BLaER1 (cell line): ENCODE measurements at regions not wholly inside any gene's neighbourhood (a gene's known extent, or its start where the extent isn't known, plus 50 kb on each side); places are given as distances from the start of the nearest gene placed in this dataset.
"Not testable (repeated sequence)": the region's sequence is repeated elsewhere in the genome, so short reads cannot be mapped to it uniquely, and the experiment has no call there.

Source experiments
- H3K27ac ChIP-seq: shearing (Covaris generic); formaldehyde crosslinking; 2 replicates; pipeline ENCODE4 v1.8.1; 2022
- H3K27me3 ChIP-seq: shearing (Covaris generic); formaldehyde crosslinking; 2 replicates; pipeline ENCODE4 v1.8.1; 2022
- H3K36me3 ChIP-seq: shearing (Covaris generic); formaldehyde crosslinking; 2 replicates; pipeline ENCODE4 v1.8.1; 2022
- H3K4me1 ChIP-seq: shearing (Covaris generic); formaldehyde crosslinking; 2 replicates; pipeline ENCODE4 v1.8.1; 2022
- H3K4me2 ChIP-seq: shearing (Covaris generic); formaldehyde crosslinking; 2 replicates; pipeline ENCODE4 v1.8.1; 2022
- H3K4me3 ChIP-seq: shearing (Covaris generic); formaldehyde crosslinking; 2 replicates; pipeline ENCODE4 v1.8.1; 2022
- H3K9ac ChIP-seq: shearing (Covaris generic); formaldehyde crosslinking; 2 replicates; pipeline ENCODE4 v1.8.1; 2022
- H3K9me3 ChIP-seq: shearing (Covaris generic); formaldehyde crosslinking; 2 replicates; pipeline ENCODE4 v1.8.1; 2022
- H4K20me1 ChIP-seq: shearing (Covaris generic); formaldehyde crosslinking; 2 replicates; pipeline ENCODE4 v1.8.1; 2022
- Cebpa-rat ChIP-seq: shearing (Covaris generic); IDR thresholded peaks from 2 replicates; pipeline ENCODE4 v1.8.1; 2022

- Histone ChIP-seq H3K27ac (no peak overlapping the region), H3K36me3 (no peaks in the 10 kb centered on the region), H3K9me3 (no peaks in the 10 kb centered on the region), H3K4me1 (no peaks in the 10 kb centered on the region), H4K20me1 (no peaks in the 10 kb centered on the region), H3K4me3 (no peak overlapping the region), H3K4me2 (no peak overlapping the region), H3K9ac (no peak overlapping the region), H3K27me3 (no peaks in the 10 kb centered on the region)
- TF ChIP-seq Cebpa-rat = no peak
Observed at GRCh38 chr5:88051148-88051547, 217.5 kb downstream of the TMEM161B start.

- Histone ChIP-seq H3K4me3 (no peak overlapping the region), H3K27ac (no peak overlapping the region), H3K36me3 (no peaks in the 10 kb centered on the region), H4K20me1 (no peaks in the 10 kb centered on the region), H3K9ac (no peak overlapping the region), H3K27me3 (no peaks in the 10 kb centered on the region), H3K4me2 (no peak overlapping the region), H3K9me3 (no peaks in the 10 kb centered on the region), H3K4me1 (no peaks in the 10 kb centered on the region)
- no peak for TF ChIP-seq Cebpa-rat
Observed at GRCh38 chr5:88049737-88050136, 218.9 kb downstream of the TMEM161B start.

- no peak overlapping the region for H3K27ac ChIP-seq
- no peaks in the 10 kb centered on the region for H3K9me3 ChIP-seq
- H3K4me3 ChIP-seq = no peak overlapping the region
- H3K27me3 ChIP-seq = no peaks in the 10 kb centered on the region
- H3K36me3 ChIP-seq = no peaks in the 10 kb centered on the region
- H3K4me1 ChIP-seq = no peaks in the 10 kb centered on the region
- H4K20me1 ChIP-seq = no peaks in the 10 kb centered on the region
- no peak for TF ChIP-seq Cebpa-rat
- H3K9ac ChIP-seq = no peak overlapping the region
- H3K4me2 ChIP-seq = no peak overlapping the region
Observed at GRCh38 chr5:88049156-88049555, 219.5 kb downstream of the TMEM161B start.

- no peaks in the 10 kb centered on the region for H4K20me1 ChIP-seq
- no peak overlapping the region for H3K9ac ChIP-seq
- no peak overlapping the region for H3K4me3 ChIP-seq
- H3K9me3 ChIP-seq = no peaks in the 10 kb centered on the region
- H3K4me2 ChIP-seq = no peak overlapping the region
- H3K27me3 ChIP-seq = no peaks in the 10 kb centered on the region
- TF ChIP-seq Cebpa-rat = no peak
- no peak overlapping the region for H3K27ac ChIP-seq
- H3K4me1 ChIP-seq = no peaks in the 10 kb centered on the region
- H3K36me3 ChIP-seq = no peaks in the 10 kb centered on the region
Observed at GRCh38 chr5:88045931-88046461, 222.6 kb downstream of the TMEM161B start.

- TF ChIP-seq Cebpa-rat = no peak
- no peaks in the 10 kb centered on the region for H3K4me1 ChIP-seq
- H3K27ac ChIP-seq = no peak overlapping the region
- no peak overlapping the region for H3K4me2 ChIP-seq
- H3K4me3 ChIP-seq = no peak overlapping the region
- H3K27me3 ChIP-seq = no peaks in the 10 kb centered on the region
- no peaks in the 10 kb centered on the region for H3K9me3 ChIP-seq
- no peaks in the 10 kb centered on the region for H3K36me3 ChIP-seq
- H4K20me1 ChIP-seq = no peaks in the 10 kb centered on the region
- no peak overlapping the region for H3K9ac ChIP-seq
Observed at GRCh38 chr5:88045165-88045564, 223.5 kb downstream of the TMEM161B start.

GRCh38 chr5:88034520-88034919, 234.1 kb downstream of the TMEM161B start:
- Histone ChIP-seq H3K4me2 (no peak overlapping the region), H3K4me1 (no peaks in the 10 kb centered on the region), H3K36me3 (no peaks in the 10 kb centered on the region), H3K9ac (no peak overlapping the region), H3K27ac (no peak overlapping the region), H4K20me1 (no peaks in the 10 kb centered on the region), H3K9me3 (no peaks in the 10 kb centered on the region), H3K4me3 (no peak overlapping the region), H3K27me3 (no peaks in the 10 kb centered on the region)
- TF ChIP-seq Cebpa-rat = no peak

GRCh38 chr5:88033191-88033590, 235.5 kb downstream of the TMEM161B start:
- no peak for TF ChIP-seq Cebpa-rat
- H3K4me3 ChIP-seq = no peak overlapping the region
- H3K27me3 ChIP-seq = no peaks in the 10 kb centered on the region
- H3K36me3 ChIP-seq = no peaks in the 10 kb centered on the region
- no peak overlapping the region for H3K9ac ChIP-seq
- H3K9me3 ChIP-seq = no peaks in the 10 kb centered on the region
- H3K4me2 ChIP-seq = no peak overlapping the region
- no peaks in the 10 kb centered on the region for H4K20me1 ChIP-seq
- H3K4me1 ChIP-seq = no peaks in the 10 kb centered on the region
- no peak overlapping the region for H3K27ac ChIP-seq

GRCh38 chr5:88029011-88029410, 239.6 kb downstream of the TMEM161B start:
- H4K20me1 ChIP-seq = no peaks in the 10 kb centered on the region
- no peaks in the 10 kb centered on the region for H3K9me3 ChIP-seq
- no peak overlapping the region for H3K4me2 ChIP-seq
- no peaks in the 10 kb centered on the region for H3K27me3 ChIP-seq
- no peak overlapping the region for H3K4me3 ChIP-seq
- H3K36me3 ChIP-seq = no peaks in the 10 kb centered on the region
- H3K4me1 ChIP-seq = no peaks in the 10 kb centered on the region
- no peak for TF ChIP-seq Cebpa-rat
- no peak overlapping the region for H3K27ac ChIP-seq
- no peak overlapping the region for H3K9ac ChIP-seq

- no peak overlapping the region for H3K27ac ChIP-seq
- no peaks in the 10 kb centered on the region for H3K9me3 ChIP-seq
- no peak overlapping the region for H3K4me2 ChIP-seq
- no peak overlapping the region for H3K4me3 ChIP-seq
- no peaks in the 10 kb centered on the region for H4K20me1 ChIP-seq
- H3K27me3 ChIP-seq = no peaks in the 10 kb centered on the region
- no peaks in the 10 kb centered on the region for H3K4me1 ChIP-seq
- no peaks in the 10 kb centered on the region for H3K36me3 ChIP-seq
- TF ChIP-seq Cebpa-rat = no peak
- H3K9ac ChIP-seq = no peak overlapping the region
Observed at GRCh38 chr5:88021141-88021540, 247.5 kb downstream of the TMEM161B start.

- not testable (repeated sequence) for H3K9ac ChIP-seq, H3K9me3 ChIP-seq, H3K4me1 ChIP-seq, H3K27ac ChIP-seq, H4K20me1 ChIP-seq, H3K4me3 ChIP-seq, H3K36me3 ChIP-seq, H3K4me2 ChIP-seq, H3K27me3 ChIP-seq
Observed at GRCh38 chr5:88014984-88015383, 253.7 kb downstream of the TMEM161B start.

GRCh38 chr5:88000877-88001276, 267.8 kb downstream of the TMEM161B start:
- H3K9me3 ChIP-seq = no peaks in the 10 kb centered on the region
- no peak overlapping the region for H3K4me2 ChIP-seq
- H3K27ac ChIP-seq = no peak overlapping the region
- H3K4me3 ChIP-seq = no peak overlapping the region
- no peak for TF ChIP-seq Cebpa-rat
- no peaks in the 10 kb centered on the region for H3K4me1 ChIP-seq
- H4K20me1 ChIP-seq = no peaks in the 10 kb centered on the region
- no peaks in the 10 kb centered on the region for H3K27me3 ChIP-seq
- H3K36me3 ChIP-seq = no peaks in the 10 kb centered on the region
- no peak overlapping the region for H3K9ac ChIP-seq
